Thyroid gland (tissue), 4 donors: ENCODE measurements at regions not wholly inside any gene's neighbourhood (a gene's known extent, or its start where the extent isn't known, plus 50 kb on each side); places are given as distances from the start of the nearest gene placed in this dataset.

Experiments
- POLR2A ChIP-seq, 2 donors: fragments of 450-650 bp; IDR thresholded peaks; one replicate each; pipeline ENCODE4 v1.6.1; 2017; ENCODE audit warnings: antibody characterized with exemption in 2 of 2, mild to moderate bottlenecking in 2 of 2, moderate library complexity in 1 of 2
- TF ChIP-seq, protein P1 (sequence below), 6 experiments: fragments of 200-600 bp in 3 of 6; fragments of 450-650 bp in 3 of 6; sonication (generic) in 3 of 6; IDR thresholded peaks; one replicate each; pipeline ENCODE4 v1.5.1; 2016 to 2019; ENCODE audit warnings: antibody characterized with exemption in 6 of 6, mild to moderate bottlenecking in 2 of 6, inconsistent platforms in 1 of 6, moderate library complexity in 1 of 6

DNA sequence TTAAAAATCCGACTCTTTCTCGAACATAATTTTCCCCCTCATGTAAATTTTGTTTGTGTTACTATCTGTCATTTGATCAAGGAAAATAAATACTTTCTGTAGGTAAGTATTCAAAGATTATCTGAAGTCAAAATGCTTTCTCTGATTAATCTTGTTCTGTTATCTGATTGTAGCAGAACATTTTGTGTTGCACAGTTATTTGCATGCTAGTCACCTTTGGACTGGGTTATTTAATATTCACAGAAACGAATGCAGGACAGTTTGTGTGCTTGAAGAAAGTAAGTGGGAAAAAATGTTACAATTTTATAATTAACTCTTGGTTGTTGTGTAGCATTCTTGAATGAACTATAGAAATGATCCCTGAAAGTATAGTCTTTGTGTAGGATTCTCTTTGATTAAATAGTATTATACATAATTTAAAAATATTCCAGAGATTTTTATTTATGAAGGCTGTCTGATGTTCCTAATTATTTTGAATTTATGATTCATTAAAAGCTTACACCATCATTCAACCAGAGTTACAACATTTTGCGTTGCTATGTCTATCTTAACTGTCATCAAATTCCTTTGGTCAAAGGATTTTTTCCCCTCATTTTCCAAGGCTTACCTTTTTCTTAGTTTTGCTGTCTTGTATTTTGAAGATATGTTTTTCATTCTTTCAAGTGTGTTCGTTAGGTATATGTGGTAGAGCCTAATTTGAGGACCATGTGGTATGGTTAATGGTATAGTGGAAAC is 176.6 kb downstream of the GIPC2 start:
- TF ChIP-seq, protein P1, sequence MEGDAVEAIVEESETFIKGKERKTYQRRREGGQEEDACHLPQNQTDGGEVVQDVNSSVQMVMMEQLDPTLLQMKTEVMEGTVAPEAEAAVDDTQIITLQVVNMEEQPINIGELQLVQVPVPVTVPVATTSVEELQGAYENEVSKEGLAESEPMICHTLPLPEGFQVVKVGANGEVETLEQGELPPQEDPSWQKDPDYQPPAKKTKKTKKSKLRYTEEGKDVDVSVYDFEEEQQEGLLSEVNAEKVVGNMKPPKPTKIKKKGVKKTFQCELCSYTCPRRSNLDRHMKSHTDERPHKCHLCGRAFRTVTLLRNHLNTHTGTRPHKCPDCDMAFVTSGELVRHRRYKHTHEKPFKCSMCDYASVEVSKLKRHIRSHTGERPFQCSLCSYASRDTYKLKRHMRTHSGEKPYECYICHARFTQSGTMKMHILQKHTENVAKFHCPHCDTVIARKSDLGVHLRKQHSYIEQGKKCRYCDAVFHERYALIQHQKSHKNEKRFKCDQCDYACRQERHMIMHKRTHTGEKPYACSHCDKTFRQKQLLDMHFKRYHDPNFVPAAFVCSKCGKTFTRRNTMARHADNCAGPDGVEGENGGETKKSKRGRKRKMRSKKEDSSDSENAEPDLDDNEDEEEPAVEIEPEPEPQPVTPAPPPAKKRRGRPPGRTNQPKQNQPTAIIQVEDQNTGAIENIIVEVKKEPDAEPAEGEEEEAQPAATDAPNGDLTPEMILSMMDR (IDR thresholded peaks at IDR 0.05), result no peak
- TF ChIP-seq POLR2A (IDR thresholded peaks at IDR 0.05), result no peak
